NK-92 treated with Interleukin-12 subunit alpha and Interleukin-12 subunit beta, amount 100 ng/mL, for 24 hours (cell line): ENCODE measurements at regions not wholly inside any gene's neighbourhood (a gene's known extent, or its start where the extent isn't known, plus 50 kb on each side); places are given as distances from the start of the nearest gene placed in this dataset.

Source experiments
- DNase-seq: peaks from one replicate; lab custom pipeline; 2025; lab: John Stamatoyannopoulos, UW

DNA sequence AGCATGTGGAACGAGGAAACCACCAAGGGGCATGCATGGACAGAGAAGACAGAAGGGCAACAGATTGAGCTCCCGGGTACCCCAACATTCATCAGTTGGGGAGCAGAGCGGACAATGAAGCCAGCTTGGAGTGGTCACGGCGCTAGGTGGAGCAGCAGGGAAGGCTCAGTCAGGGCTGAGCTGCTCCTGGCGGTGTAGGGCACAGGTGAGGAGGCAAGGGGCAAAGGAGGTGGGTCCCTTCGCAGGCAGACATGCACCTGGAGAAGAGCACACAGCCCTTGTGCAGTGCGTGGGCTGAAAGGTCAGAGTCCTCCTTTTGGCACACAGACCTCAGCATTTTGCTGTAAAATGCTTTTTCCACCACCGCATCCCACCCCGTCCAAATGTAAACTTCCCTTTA is 90.0 kb upstream of the SLC6A6 start:
- DNase-seq, result no peak

DNA sequence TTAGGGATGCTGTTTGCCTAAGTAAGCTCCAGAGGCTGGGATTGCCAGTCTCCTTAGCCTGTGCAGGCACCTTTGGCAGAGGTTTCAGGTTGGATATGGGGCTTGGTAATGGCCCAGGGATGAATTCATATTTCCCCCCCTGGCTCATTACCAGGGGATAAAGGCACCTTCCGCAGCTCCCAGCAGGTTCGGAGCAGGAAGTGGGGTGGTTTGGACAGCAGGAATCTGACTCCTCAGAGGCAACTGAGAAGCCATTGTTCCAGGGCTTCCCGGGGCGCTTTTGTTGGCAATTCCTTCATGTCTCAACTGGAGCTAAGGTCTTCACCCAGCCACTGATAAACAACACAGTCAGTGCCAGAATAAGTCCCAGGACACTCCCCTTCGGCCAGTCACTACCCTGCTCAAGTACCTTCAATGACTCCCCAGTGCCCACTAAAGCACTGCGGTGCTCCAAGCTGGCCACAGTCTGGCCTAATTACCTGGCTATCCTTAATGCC is 85.3 kb upstream of the SLC6A6 start:
- DNase-seq, result no peak

DNA sequence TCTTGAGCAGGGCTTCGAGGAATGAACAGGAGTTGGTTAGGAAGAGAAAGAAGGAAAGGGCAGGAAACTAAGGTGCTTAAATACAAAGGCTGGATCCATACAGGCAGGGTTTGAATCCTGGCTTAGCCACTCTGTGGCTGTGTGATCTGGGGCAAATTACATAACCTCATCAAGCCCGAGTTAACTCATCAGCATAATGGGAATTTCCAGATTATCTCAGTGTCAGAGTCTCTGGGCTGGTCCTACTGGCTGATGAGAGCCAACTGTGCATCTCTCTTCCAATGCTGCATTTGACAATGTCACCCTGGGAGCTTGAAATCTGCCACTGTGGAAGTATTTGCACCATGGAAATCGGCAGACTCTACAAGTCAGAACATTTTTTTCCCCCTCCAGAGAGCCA is 83.8 kb upstream of the SLC6A6 start:
- no peak for DNase-seq

DNA sequence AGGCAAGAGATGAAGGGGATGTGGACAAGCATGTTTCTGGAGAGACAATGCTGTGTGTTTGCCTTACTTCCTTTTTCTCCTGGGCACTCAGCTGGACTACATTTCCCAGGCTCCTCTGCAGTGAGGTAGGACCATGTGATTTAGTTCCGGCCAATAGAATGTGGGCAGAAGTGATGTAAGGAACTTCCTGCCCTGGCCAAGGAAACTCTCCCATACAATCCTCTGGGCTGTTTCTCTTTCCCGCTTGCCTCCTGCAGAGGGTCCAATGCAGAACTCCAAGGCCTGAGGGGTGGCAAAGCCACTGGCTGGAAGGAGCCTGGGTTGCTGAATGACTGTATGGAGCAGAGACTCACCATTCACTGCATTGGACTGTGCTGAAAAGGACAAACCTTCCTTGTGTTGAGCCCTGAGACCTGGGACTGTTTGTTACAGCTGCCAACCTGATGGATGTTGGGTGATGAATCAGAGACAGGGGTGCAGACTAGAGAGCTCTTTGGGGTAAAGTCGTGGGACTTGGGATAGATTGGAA is 82.7 kb upstream of the SLC6A6 start:
- DNase-seq, result peak; percentile 16

DNA sequence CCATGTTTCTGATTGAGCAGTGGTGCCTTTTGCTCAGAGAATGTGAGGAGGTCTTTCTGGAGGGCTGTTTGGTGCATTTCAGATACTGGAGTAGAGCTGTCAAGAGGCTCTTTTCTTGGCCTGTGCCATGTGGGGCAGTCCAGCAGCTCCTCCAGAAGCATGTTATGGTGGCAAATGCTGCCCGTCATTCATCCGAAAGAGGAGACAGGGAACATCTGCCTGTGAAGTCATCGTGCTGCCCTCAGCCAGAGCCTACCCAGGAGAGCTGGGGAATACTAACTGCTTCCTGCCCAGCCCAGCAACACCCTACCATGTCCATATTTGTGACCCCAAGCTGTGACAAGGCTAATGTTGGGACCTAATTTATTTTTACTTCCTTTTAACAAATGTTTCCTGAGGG is 82.2 kb upstream of the SLC6A6 start:
- no peak for DNase-seq

DNA sequence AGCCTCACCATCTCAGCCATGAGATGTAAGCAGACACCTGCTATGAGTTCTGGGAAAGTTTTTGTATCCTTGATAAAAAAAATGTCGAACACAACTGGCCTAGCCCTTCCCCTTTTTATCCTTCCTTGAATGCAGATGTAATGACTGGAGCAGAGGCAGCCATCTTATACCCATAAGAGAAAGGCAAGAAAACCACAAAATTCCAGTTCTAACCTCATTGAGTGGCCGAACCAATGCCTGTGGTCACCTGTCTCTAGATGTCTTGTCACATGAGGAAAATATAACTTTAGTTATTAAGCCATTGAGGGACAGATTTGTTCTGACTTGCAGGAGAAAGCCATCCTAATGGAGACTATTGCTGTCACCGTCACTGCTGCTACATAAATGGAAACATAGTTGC is 80.4 kb upstream of the SLC6A6 start:
- DNase-seq, result no peak

DNA sequence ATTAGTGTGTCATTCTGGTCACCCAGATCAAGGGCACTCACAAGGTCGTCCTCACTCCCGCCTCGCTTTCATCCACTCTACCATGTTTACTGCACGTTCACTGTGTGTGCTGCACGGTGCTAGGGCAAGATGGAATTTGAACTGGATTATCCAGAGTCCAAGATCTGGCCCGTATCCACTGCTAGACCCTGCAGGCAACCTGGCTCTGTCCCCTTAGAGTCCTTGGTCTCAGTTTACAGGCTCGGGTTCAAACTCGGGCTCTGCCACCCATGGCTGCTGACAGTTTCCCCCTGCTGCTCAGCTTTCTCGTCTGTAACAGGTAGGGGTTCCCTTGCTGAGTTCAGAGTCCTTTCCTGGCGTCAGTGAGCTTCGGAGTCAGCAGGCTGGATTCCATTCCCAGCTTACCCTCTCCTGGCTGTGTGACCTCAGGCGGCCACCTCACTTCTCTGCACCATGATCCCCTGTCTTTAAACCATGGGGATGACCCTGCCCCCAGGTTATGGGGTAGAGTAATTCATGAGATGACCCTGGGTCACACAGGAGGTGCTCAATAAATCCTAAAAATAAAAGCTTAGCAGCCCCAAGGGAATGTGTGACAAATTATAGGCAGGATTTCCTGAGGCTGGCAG is 79.6 kb upstream of the SLC6A6 start:
- DNase-seq, result no peak

DNA sequence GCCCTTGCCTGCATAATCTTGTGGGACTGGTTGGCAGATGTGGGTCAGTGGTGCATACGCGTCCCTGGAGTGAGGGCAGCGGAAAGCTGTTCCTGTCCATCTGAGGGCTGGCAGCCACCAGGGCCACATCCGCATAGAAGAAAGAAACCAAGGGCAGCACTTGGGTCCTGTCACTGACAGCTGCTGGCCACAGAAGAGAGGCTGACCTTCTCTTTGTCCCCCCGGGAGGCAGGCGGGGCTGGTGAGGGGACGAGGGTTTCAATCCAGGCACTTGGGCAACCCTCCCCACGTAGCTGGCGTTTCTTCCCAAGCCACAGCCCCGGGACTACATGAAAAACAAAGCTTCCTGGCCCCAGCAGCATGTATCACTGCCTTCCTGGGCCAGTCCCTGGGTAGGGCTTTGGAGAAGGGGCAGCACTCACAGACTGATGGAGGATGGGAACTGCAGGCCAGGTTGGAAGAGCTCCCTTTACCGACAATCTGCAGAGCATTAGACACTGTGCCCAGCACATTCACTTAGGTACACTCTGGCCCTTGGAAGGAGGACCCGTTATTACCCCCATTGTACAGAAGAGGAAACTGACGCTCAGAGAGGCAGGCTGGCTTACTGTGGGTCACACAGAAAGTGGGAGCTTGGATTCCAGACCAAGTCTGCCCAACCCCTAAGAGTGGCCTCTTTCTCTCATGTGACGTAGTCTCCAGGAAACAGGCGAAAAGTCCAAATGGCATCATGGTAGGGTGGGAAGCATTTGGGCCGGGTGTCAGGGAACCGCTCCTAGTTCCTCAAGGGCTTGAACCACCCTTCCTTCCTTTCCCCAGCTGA is 78.8 kb upstream of the SLC6A6 start:
- no peak for DNase-seq

DNA sequence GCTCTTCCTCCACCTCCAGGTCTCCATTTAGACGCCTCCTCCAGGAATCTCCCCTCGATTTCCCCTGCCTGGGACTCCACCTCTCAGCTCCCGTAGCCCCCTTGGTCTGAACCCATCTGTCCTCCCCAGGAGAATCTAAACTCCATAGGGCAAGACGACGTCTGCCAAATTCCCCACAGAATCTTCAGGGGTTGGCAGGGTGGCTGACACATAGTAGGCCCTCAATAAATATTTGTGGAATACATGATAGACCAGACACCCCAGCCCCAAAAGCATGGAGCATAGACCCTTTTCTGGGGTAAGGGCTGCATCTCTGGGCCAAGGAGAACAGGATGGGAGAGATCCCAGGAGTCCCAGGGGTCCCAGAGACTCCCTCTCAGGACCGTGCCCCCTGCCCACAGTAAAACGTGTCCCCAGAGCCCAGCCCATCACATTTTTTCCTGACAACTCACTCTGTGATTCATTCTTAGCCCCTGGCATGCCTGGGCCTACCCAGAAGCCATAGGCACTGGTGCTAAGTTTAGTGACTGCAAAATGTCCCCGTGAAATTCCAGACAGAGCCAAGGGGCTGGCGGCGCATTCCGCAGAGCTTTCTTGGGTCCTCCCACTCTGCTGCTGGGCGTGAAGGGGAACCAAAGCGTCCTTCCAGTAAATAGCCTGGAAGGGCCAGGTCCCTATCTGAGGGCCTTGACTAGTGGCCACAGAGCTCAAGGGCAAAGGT is 78.0 kb upstream of the SLC6A6 start:
- no peak for DNase-seq

DNA sequence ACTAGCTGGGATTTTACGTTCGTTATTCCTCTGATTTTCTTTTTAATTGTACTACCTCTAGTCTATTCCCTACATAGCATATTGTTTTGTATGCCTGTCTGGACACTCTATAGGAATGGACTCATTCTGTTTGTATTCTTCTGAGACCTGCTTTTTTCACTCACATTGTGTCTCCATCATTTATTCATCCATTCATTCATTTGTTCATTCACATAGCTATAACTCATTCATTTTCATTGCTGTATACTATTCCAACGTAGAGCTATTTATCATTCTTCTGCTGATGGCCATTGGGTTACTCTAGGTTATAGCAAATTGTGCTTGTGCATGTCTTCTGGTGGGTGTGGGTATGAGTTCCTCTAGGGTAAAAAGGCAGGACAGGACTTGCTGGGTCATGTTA is 74.0 kb upstream of the SLC6A6 start:
- DNase-seq, result no peak

DNA sequence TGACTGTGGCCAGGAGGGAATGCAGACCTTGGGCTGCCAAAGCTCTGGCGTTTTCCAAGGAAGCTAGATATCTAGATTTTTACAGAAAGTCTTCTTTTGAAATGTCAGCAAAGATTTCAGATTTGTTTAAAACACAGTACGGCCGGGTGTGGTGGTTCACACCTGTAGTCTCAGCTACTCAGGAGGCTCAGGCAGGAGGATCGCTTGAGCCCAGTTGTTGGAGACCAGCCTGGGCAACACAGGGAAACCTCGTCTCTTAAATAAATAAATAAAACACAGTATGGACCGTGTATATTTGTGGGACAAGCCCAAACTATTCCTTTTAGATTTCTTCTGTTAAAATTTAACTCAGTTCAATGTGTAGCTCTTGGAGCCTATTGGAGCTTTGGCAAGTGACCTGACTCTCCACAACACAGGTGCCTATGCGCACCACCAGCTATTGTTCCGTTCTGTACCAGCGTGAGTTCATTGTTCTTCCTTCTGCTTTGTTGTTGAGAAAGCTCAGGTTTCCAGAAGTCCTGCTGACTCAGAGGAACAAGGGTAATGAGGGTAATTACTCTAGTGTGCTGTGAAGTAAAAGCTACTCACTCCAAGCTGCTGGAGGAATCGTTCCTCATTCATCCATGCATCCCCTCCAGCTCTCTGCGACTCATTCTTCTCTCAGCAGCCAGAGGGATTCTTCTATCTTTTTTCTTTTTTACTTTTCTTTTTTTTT is 73.1 kb upstream of the SLC6A6 start:
- no peak for DNase-seq

DNA sequence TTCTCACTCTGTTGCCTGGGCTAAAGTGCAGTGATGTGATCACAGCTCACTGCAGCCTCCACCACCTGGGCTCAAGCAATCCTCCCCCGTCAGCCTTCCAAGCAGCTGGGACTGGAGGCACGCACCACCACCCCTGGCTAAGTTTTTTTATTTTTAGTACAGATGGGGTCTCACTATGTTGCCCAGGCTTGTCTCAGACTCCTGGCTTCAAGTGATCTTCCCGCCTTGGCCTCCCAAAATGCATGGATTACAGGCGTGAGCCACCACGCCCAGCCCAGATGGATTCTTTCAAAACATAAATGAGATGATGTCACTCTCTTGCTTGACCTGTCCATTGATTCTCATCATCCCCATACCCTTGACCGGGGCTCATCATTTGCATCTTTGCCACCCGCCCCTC is 72.6 kb upstream of the SLC6A6 start:
- no peak for DNase-seq

DNA sequence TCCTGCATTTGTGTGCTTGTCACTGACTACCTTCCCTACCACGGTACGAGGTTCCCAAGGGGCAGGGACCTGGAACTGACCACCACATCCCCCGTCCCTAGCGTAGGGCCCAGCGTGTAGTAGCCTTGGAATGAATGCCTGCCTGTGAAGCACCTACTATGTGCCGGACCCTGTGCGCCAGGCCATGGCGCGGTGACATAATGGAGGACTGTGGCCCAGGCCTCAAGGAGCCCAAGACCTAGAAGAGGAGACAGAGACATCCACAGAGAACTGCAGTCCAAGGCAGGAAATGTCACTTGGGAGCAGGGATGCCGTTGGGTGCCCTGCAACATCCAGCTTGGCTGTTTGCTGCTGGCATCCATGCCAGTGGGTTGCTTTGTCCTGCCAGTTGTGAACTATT is 71.9 kb upstream of the SLC6A6 start:
- DNase-seq, result no peak

DNA sequence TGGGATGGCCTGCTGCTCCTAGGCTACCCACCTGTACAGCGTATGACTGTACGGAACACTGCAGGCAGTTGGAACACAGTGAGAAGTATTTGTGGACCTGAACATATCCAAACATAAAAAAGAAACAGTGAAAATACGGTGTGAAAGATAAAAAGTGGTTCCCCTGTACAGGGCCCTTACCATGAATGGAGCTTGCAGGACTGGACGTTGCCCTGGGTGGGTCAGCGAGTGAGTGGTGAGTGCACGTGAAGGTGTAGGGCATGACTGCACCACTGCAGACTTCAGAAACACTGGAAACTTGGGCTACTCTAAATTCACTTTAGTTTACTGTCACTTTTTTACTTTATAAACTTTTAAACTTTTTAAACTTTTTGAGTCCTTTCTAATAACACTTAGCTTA is 71.2 kb upstream of the SLC6A6 start:
- no peak for DNase-seq

DNA sequence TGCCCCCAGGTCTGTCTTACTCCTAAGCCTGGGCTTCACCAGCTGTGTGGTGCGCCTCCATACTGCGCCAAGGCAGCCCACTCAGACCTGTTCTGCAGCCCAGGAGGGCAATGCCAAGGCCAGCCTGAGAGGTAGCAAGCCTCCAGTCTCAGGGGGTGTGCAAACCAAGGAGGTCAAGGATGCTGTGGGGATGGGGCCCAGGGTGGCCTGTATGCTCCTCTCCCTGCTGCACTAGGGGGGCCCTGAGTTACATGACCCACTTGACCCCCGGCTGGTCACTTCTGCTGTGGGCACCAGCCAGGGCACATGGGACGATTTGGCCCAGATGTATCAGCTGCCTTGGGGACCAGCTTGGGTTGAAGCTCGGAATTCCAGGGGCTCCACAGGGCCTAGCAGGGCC is 70.0 kb upstream of the SLC6A6 start:
- DNase-seq, result no peak

DNA sequence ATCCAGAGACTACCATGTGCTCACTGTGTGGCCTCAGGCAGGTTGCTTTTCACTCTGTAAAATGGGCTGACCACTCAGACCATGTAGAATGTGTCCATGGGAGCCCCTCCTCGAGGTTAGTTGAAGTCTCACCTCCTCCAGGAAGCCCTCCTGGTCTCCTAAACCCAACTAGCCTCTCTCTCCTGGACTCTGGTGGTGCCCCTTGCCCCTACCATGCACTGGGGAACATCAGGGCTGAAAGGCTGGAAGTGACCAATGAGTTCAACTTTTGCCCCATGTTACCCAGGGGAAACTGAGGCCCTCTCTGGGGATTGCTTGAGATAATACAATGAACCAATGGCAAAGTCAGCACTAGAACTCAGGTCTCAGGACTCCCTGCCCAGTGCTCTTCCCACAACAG is 69.2 kb upstream of the SLC6A6 start:
- DNase-seq, result no peak

DNA sequence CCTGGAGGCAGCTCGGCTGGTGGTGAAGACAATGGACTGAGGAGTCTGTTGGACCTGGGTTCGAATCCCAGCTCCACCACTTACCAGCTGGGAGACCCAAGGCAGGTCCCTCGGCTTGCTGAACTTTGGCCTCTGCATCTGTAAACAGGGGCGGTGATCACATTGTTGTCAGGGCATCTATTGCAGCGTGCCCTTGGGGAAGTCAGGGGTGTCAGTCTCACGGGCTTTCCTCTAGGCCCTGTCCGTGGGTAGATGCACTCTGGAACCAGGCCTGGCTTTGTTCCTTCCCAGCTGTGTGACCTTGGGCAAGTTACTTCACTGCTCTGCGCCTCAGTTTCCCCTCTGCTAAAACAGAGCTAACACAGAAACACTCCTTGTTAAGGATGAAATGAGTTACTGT is 68.8 kb upstream of the SLC6A6 start:
- no peak for DNase-seq

DNA sequence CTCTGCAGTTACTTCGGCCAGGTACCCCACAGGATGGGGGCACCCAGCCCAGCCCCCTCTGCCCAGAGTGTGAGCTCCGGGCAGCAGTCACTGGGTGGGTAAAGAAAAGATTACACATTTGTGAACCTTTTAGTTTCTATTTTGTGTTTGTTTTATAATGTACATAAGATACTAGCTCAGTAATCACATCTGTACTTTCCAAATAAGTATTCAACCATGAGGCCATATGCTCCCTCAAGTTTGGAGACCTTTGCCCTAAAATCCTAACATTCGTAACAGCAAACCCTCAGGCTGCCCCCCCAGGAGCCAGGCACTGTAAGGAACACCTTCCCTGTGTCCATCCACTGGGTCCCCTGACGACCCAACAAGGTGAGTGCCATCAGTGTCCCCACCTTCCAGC is 68.3 kb upstream of the SLC6A6 start:
- no peak for DNase-seq

DNA sequence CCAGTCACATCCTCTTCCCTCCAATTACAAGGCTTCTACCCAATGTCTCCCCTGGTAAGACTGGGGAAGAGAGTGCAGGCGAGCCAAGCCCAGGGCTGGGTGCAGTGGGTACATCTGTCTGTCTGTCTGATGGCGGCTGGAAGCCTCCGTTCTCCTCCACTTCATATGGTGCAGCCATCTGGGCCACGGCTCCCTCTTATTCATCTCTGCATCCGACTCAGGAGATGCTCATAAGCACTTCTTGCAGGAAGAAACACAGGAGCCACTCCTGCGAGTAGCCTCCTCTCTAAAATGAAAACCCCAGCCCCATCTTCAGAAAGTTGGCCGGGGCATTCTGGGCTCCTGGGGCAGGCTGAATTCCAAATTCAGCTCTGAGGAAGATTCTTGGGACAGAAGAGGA is 67.5 kb upstream of the SLC6A6 start:
- no peak for DNase-seq

DNA sequence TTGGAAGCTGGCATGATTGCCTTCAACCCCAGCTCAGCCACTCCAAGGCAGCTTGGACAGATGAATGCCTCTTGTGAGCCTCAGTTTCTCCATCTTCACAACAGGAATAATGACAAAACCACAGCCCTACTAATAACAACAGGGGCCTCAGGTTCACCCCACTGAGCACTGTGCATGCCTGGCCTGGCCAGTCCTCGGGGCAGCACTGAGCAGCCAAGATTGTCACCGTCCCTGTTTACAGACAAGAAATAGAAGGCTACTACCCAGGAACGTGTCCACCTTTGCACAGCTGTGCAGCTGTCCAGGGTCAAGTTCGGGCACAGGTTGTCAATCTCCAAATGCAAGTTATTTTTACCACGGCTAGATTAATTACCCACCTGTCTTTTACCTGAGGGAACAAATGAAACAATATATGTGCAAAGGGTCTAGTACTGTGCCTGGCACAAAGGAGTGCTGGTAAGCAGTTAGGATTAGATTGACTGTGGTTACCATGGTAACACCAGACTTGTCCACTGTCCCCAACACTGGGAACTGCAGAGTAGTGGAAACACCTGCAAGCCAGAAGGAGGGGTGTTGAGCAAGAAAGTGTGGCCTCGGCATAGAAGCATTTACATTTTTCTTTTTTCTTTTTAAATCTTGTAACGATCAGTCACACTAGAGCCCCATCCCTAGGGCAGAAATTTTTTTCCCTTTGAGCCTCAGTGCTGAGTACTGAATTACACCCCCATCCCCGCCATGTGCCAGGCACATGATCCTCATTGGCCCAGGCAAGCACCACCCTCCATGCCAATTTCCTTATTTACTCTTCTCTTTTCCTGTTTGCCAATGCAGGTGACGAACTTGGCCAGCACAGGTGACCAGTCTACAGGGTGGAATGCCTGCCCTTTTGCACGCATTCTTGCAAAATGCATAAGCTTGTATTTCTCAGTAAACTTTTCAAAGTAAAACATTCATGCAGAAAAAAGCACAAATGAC is 66.3 kb upstream of the SLC6A6 start:
- no peak for DNase-seq
